CD14-positive monocyte (primary cell): ENCODE measurements at regions not wholly inside any gene's neighbourhood (a gene's known extent, or its start where the extent isn't known, plus 50 kb on each side); places are given as distances from the start of the nearest gene placed in this dataset.

Experiments
- DNase-seq, 3 donors: peaks; one replicate each; pipeline ENCODE4 v3.0.0-alpha.2; 2011 to 2022
- H2AFZ ChIP-seq: 2 replicates; pipeline ENCODE4 v1.6.0; 2012; ENCODE audit warnings: mild to moderate bottlenecking, low read depth, low read length, inconsistent platforms; ENCODE audit not compliant: insufficient read depth, poor library complexity, severe bottlenecking
- H3K27ac ChIP-seq, 2 donors: 1 replicate in 1 of 2; 2 replicates in 1 of 2; pipeline ENCODE4 v1.5.1; 2012 to 2013; ENCODE audit warnings: low read length in 2 of 2, control low read depth in 1 of 2, inconsistent platforms in 1 of 2, low read depth in 1 of 2, mild to moderate bottlenecking in 1 of 2
- H3K27me3 ChIP-seq, 2 donors: one replicate each; pipeline versions ENCODE4 v1.6.0 to v1.6.1; 2011 to 2013; ENCODE audit warnings: low read length in 2 of 2; ENCODE audit not compliant: control insufficient read depth in 2 of 2, insufficient read depth in 2 of 2
- H3K36me3 ChIP-seq, 2 donors: replicated peaks in 1 of 2; 1 replicate in 1 of 2; 2 replicates in 1 of 2; pipeline versions ENCODE4 v1.5.1 to v1.6.1; 2012 to 2013; ENCODE audit warnings: low read length in 2 of 2, control low read depth in 1 of 2, inconsistent platforms in 1 of 2, mild to moderate bottlenecking in 1 of 2; ENCODE audit not compliant: insufficient read depth in 2 of 2, control insufficient read depth in 1 of 2
- H3K4me1 ChIP-seq, 2 donors: 1 replicate in 1 of 2; 2 replicates in 1 of 2; pipeline versions ENCODE4 v1.5.1 to v1.6.1; 2012 to 2013; ENCODE audit warnings: low read length in 2 of 2, control low read depth in 1 of 2, inconsistent platforms in 1 of 2, mild to moderate bottlenecking in 1 of 2, moderate library complexity in 1 of 2; ENCODE audit not compliant: insufficient read depth in 2 of 2, control insufficient read depth in 1 of 2
- H3K4me2 ChIP-seq: replicated peaks from 2 replicates; pipeline ENCODE3; 2012; ENCODE audit warnings: low read length, moderate library complexity, mild to moderate bottlenecking; ENCODE audit not compliant: poor library complexity, severe bottlenecking; ENCODE audit errors: extremely low read depth
- H3K4me3 ChIP-seq, 3 experiments: fragments of 200-600 bp in 1 of 3; sonication (generic) in 1 of 3; replicated peaks in 1 of 3; 1 replicate in 2 of 3; 2 replicates in 1 of 3; pipeline ENCODE4 v1.5.1; 2011 to 2013; ENCODE audit warnings: low read length in 3 of 3, mild to moderate bottlenecking in 3 of 3, control low read depth in 2 of 3, low read depth in 2 of 3, inconsistent platforms in 1 of 3, moderate library complexity in 1 of 3
- H3K79me2 ChIP-seq: 2 replicates; pipeline ENCODE4 v1.6.0; 2012; ENCODE audit warnings: mild to moderate bottlenecking, control low read depth, inconsistent platforms, low read length, moderate library complexity; ENCODE audit not compliant: insufficient read depth
- H3K9ac ChIP-seq: 2 replicates; pipeline ENCODE4 v1.6.0; 2017; ENCODE audit warnings: low read length, mild to moderate bottlenecking; ENCODE audit not compliant: insufficient read depth, poor library complexity, severe bottlenecking
- H3K9me3 ChIP-seq, 2 donors: replicated peaks in 1 of 2; 1 replicate in 1 of 2; 2 replicates in 1 of 2; pipeline versions ENCODE4 v1.5.1 to v1.6.1; 2012 to 2013; ENCODE audit warnings: low read length in 2 of 2, control low read depth in 1 of 2; ENCODE audit not compliant: control insufficient read depth in 1 of 2, insufficient read depth in 1 of 2
- H4K20me1 ChIP-seq: 2 replicates; pipeline ENCODE4 v1.6.0; 2012; ENCODE audit warnings: mild to moderate bottlenecking, low read length, control low read depth, moderate library complexity; ENCODE audit not compliant: insufficient read depth
- H3K27ac Mint-ChIP-seq, 7 donors: one replicate each; pipeline ENCODE4 v1.8.0; 2020; ENCODE audit warnings: mild to moderate bottlenecking in 7 of 7, mixed read lengths in 7 of 7, moderate library complexity in 6 of 7, inconsistent platforms in 2 of 7
- H3K27me3 Mint-ChIP-seq, 3 donors: one replicate each; pipeline ENCODE4 v1.8.0; 2021 to 2022; ENCODE audit warnings: low read depth in 3 of 3, mild to moderate bottlenecking in 3 of 3, mixed read lengths in 3 of 3, moderate library complexity in 3 of 3, inconsistent platforms in 1 of 3
- H3K36me3 Mint-ChIP-seq, 2 donors: one replicate each; pipeline ENCODE4 v1.8.0; 2020; ENCODE audit warnings: mixed read lengths in 2 of 2, inconsistent platforms in 1 of 2, mild to moderate bottlenecking in 1 of 2
- H3K4me1 Mint-ChIP-seq: one replicate; pipeline ENCODE4 v1.8.0; 2020; ENCODE audit warnings: mild to moderate bottlenecking, mixed read lengths
- H3K4me3 Mint-ChIP-seq, 2 donors: one replicate each; pipeline ENCODE4 v1.8.0; 2020; ENCODE audit warnings: mild to moderate bottlenecking in 2 of 2, mixed read lengths in 2 of 2, moderate library complexity in 1 of 2
- H3K9me3 Mint-ChIP-seq, 7 donors: one replicate each; pipeline ENCODE4 v1.8.0; 2020 to 2022; ENCODE audit warnings: mixed read lengths in 7 of 7, mild to moderate bottlenecking in 6 of 7, moderate library complexity in 6 of 7, inconsistent platforms in 2 of 7
- WGBS: methylation state at CpG from one replicate; pipeline ENCODE4 v1.1.5; 2013; ENCODE audit warnings: missing lambda C conversion rate; ENCODE audit not compliant: insufficient coverage; 5-methylcytosine and 5-hydroxymethylcytosine counted together
- intact Hi-C, 2 donors: fragments of 100-400 bp; cut with micrococcal nuclease; formaldehyde crosslinking; loops; one replicate each; pipeline versions ENCODE4 v1.15.0 to v1.15.1; 2023
- TF ChIP-seq, protein P1 (sequence below): fragments of 200-600 bp; IDR thresholded peaks from one replicate; pipeline ENCODE4 v1.8.0; 2022; ENCODE audit warnings: antibody characterized with exemption, mild to moderate bottlenecking

DNA sequence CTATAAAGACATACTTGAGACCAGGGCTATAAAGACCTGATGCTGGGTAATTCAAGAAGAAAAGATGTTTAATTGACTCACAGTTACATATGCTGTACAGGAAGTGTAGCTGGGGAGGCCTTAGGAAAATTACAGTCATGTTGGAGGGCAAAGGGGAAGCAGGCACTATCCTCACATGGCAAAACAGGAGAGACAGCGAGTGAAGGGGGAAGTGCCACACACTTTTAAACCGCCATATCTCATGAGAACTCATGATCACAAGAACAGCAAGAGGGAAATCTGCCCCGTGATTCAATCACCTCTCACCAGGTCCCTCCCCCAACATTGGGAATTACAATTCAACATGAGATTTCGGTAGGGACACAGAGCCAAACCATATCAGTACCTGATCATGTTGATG is 89.9 kb upstream of the ADAMTSL1 start:
- no peaks in the 10 kb centered on the region for H4K20me1 ChIP-seq
- H3K4me2 ChIP-seq = no peak overlapping the region
- no peaks in the 10 kb centered on the region for H3K36me3 Mint-ChIP-seq
- H3K9ac ChIP-seq = no peak overlapping the region
- no peaks in the 10 kb centered on the region for H3K79me2 ChIP-seq
- no peaks in the 10 kb centered on the region for H3K36me3 ChIP-seq
- no peaks in the 10 kb centered on the region for H3K4me1 Mint-ChIP-seq
- no peak for DNase-seq
- no peak overlapping the region for H3K27ac ChIP-seq
- no peak overlapping the region for H3K4me3 Mint-ChIP-seq
- peaks cover 0 to 5% (median 0%) of the 10 kb centered on the region in 7 donors for H3K9me3 Mint-ChIP-seq
- H3K9me3 ChIP-seq = no peaks in the 10 kb centered on the region
- no peaks in the 10 kb centered on the region for H3K4me1 ChIP-seq
- intact Hi-C loops = no loop called here
- H3K27me3 Mint-ChIP-seq = peaks cover 0 to 8% (median 4%) of the 10 kb centered on the region in 3 donors
- no peaks in the 10 kb centered on the region for H3K27me3 ChIP-seq
- H3K27ac Mint-ChIP-seq = no peak overlapping the region
- H3K4me3 ChIP-seq = no peak overlapping the region
- TF ChIP-seq, protein P1, sequence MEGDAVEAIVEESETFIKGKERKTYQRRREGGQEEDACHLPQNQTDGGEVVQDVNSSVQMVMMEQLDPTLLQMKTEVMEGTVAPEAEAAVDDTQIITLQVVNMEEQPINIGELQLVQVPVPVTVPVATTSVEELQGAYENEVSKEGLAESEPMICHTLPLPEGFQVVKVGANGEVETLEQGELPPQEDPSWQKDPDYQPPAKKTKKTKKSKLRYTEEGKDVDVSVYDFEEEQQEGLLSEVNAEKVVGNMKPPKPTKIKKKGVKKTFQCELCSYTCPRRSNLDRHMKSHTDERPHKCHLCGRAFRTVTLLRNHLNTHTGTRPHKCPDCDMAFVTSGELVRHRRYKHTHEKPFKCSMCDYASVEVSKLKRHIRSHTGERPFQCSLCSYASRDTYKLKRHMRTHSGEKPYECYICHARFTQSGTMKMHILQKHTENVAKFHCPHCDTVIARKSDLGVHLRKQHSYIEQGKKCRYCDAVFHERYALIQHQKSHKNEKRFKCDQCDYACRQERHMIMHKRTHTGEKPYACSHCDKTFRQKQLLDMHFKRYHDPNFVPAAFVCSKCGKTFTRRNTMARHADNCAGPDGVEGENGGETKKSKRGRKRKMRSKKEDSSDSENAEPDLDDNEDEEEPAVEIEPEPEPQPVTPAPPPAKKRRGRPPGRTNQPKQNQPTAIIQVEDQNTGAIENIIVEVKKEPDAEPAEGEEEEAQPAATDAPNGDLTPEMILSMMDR = no peak
- 27% methylated on average over 2 of the region's 4 CpGs for WGBS
- H2AFZ ChIP-seq = no peak overlapping the region

DNA sequence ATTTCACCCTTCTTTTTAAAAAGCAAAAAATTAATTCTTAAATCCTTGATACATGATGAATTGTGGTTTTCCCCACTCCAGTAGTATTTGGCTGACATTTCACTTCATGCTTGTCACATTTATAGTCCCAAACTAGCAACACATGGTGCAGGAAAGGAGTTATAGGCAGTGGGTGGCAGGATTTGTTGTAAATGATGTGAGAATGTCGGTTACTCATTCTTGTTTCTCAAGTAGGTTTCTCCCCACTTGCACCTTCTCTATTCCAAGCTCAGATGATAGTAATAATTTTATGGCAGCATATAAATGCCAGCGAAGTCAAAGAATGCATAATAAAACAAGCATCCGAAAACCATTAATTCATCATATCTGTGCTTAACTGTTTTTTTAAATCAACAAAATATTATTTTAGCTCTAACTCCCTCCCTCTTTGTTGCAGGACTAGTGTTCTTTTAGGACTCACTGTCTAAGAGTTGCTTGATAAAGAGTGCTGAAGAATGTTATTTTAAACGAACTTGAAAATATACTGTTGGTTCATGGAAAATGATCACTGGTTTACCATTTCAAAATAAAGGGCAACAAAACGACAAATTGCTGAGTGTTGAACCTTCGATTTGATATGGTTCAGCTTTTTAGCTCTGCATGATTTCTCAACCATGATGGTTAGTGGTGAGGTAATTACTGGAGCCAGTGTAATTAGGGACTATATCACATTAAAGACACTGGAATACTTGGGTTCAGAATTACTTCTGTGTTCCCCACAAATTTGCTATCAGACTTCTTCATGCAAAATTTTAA is 88.1 kb upstream of the ADAMTSL1 start:
- TF ChIP-seq, protein P1 = no peak

More for the DNA sequence above, 88.1 kb upstream of the ADAMTSL1 start:
- Mint-ChIP-seq H3K36me3 (no peaks in the 10 kb centered on the region), H3K4me3 (no peak overlapping the region), H3K9me3 (peaks cover 0 to 2% (median 0%) of the 10 kb centered on the region in 7 donors), H3K27me3 (peaks cover 0 to 4% (median 3%) of the 10 kb centered on the region in 3 donors), H3K27ac (no peak overlapping the region), H3K4me1 (no peaks in the 10 kb centered on the region)
- no peaks in the 10 kb centered on the region for H3K4me1 ChIP-seq
- H3K79me2 ChIP-seq = no peaks in the 10 kb centered on the region
- intact Hi-C loops = no loop called here
- no peaks in the 10 kb centered on the region for H3K27me3 ChIP-seq
- H3K36me3 ChIP-seq = no peaks in the 10 kb centered on the region
- no peak for DNase-seq
- no peak overlapping the region for H3K4me3 ChIP-seq
- no peak overlapping the region for H3K27ac ChIP-seq
- H4K20me1 ChIP-seq = no peaks in the 10 kb centered on the region
- no peak overlapping the region for H2AFZ ChIP-seq
- no peaks in the 10 kb centered on the region for H3K9me3 ChIP-seq
- H3K4me2 ChIP-seq = no peak overlapping the region
- no peak overlapping the region for H3K9ac ChIP-seq
- WGBS = 80% methylated on average over 1 of the region's 6 CpGs
